ENCODE measurements at regions not wholly inside any gene's neighbourhood (a gene's known extent, or its start where the extent isn't known, plus 50 kb on each side); places are given as distances from the start of the nearest gene placed in this dataset.
"Not testable (repeated sequence)": the region's sequence is repeated elsewhere in the genome, so short reads cannot be mapped to it uniquely, and the experiment has no call there.

DNA sequence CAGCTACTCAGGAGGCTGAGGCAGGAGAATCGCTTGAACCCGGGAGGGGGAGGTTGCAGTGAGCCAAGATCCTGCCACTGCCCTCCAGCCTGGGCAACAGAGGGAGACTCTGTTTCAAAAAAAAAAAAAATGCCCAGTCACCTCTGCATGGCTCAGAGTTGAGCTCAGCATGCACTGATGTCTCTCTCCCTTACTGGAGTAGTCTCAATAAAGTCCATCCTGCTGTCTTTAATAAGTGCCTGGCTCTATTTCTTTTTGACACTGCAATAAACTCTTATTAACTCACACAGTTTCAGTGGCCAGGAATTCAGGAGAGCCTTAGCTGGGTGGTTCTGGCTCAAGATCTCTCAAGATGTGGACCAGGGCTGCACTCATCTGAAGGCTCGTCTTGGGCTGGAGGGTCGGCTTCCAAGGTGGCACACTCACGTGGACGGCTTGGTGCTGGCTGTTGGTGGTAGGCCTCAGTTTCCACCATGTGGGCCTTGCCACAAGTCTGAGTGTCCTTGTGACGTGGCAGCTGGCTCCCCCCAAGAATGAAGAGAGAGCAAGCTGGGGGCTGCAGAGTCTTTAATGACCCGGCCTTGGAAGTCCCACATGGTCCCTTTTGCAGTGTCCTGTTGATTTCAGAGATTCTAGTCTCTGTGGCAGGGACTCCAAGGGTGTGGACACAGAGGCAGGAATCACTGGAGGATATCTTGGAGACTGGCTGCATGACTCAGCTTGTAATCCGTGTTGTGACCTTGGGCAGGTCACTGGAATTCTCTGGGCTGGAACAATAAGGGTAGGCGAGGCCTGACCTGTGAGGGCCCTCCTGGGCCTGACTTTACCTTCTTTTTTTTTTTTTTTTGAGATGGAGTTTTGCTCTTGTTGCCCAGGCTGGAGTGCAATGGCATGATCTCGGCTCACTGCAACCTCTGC is 85.9 kb upstream of the KMT2C start:
- H3K4me1 ChIP-seq (ENCODE audit: control insufficient read depth in 1 of 2, insufficient read depth in 2 of 2, low read length in 2 of 2) = peaks cover 5 to 10% of the 10 kb centered on the region in 2 donors
- H3K27ac ChIP-seq (ENCODE audit: low read depth, low read length) = no peak overlapping the region
- H3K36me3 ChIP-seq (ENCODE audit: control insufficient read depth in 1 of 2, insufficient read depth in 2 of 2, low read length in 2 of 2) = no peaks in the 10 kb centered on the region
- H3K4me3 ChIP-seq (ENCODE audit: low read depth in 1 of 2, low read length in 2 of 2) = no peak overlapping the region
- H3K27me3 ChIP-seq (ENCODE audit: control insufficient read depth in 1 of 2, insufficient read depth in 2 of 2, low read length in 2 of 2) = no peaks in the 10 kb centered on the region
- H3K9me3 ChIP-seq (ENCODE audit: control insufficient read depth in 1 of 2, low read length in 2 of 2) = no peaks in the 10 kb centered on the region
- H3K9ac ChIP-seq (ENCODE audit: low read depth in 1 of 2, low read length in 2 of 2) = no peak overlapping the region

DNA sequence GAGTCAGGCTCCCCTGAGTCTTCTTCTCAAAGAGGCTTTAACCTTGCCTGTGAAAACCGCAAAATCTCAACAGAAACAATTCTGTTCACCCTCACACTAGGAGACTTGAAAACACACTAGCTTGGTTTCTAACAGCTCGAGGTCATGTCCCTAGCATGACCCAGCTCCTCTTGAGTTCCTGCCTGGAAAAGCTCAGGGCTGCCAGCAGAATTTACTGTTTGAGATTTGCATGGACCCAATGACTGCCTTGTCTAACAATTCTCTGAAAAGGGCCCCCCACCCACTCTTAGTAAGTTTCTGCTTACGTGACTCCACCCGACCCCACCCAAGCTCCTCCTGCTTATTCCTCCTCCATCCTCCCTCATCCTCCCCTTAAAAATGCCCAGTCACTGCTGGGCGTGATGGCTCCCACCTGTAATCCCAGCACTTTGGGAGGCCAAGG is 85.1 kb upstream of the KMT2C start:
- no peak overlapping the region for H3K4me3 ChIP-seq (ENCODE audit: low read depth in 1 of 2, low read length in 2 of 2)
- no peak overlapping the region for H3K27ac ChIP-seq (ENCODE audit: low read depth, low read length)
- H3K27me3 ChIP-seq (ENCODE audit: control insufficient read depth in 1 of 2, insufficient read depth in 2 of 2, low read length in 2 of 2) = no peaks in the 10 kb centered on the region
- no peaks in the 10 kb centered on the region for H3K9me3 ChIP-seq (ENCODE audit: control insufficient read depth in 1 of 2, low read length in 2 of 2)
- no peak overlapping the region for H3K9ac ChIP-seq (ENCODE audit: low read depth in 1 of 2, low read length in 2 of 2)
- peaks cover 5 to 10% of the 10 kb centered on the region in 2 donors for H3K4me1 ChIP-seq (ENCODE audit: control insufficient read depth in 1 of 2, insufficient read depth in 2 of 2, low read length in 2 of 2)
- H3K36me3 ChIP-seq (ENCODE audit: control insufficient read depth in 1 of 2, insufficient read depth in 2 of 2, low read length in 2 of 2) = no peaks in the 10 kb centered on the region

DNA sequence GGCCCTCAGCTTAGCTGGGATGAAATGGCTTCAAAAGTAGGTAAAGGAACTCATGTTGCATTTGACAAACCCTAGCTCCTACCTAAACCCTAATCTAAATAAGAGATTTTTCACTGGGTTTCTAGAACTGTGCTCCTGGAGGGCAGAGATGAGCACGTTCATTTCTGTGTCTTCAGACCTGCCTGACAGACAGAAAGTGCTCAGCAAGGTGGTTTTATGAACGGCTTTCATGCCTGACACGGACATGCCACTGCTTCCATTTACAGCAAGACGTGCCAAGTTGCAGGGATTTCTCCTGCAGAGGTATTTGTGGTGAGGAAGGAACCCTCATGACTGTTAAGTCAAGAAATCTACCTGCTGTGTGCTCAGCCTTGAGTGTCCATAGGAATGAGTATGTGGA is 83.5 kb upstream of the KMT2C start:
- H3K27ac ChIP-seq (ENCODE audit: low read depth, low read length) = no peak overlapping the region
- no peaks in the 10 kb centered on the region for H3K9me3 ChIP-seq (ENCODE audit: control insufficient read depth in 1 of 2, low read length in 2 of 2)
- H3K9ac ChIP-seq (ENCODE audit: low read depth in 1 of 2, low read length in 2 of 2) = no peak overlapping the region
- peaks cover 5 to 10% of the 10 kb centered on the region in 2 donors for H3K4me1 ChIP-seq (ENCODE audit: control insufficient read depth in 1 of 2, insufficient read depth in 2 of 2, low read length in 2 of 2)
- no peaks in the 10 kb centered on the region for H3K27me3 ChIP-seq (ENCODE audit: control insufficient read depth in 1 of 2, insufficient read depth in 2 of 2, low read length in 2 of 2)
- H3K4me3 ChIP-seq (ENCODE audit: low read depth in 1 of 2, low read length in 2 of 2) = no peak overlapping the region
- no peaks in the 10 kb centered on the region for H3K36me3 ChIP-seq (ENCODE audit: control insufficient read depth in 1 of 2, insufficient read depth in 2 of 2, low read length in 2 of 2)

DNA sequence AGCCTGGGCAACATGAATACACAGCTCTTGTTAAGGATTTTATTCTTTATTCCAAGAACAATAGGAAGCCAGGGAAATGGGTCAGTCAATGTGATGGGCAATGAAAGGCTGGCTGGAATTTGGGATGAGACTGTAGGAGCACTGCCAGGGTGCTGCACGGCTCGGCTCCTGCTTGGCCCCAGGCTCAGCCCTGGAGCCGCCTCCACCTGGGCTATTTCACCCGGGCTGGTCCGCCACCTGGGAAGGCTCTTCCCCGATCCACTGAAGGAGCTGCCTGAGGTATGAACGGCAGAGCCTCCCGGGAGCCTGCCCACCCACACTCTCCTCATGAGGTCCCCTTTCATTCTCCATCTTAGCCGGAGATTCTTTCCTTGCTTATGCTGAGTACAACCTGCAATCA is 80.4 kb upstream of the KMT2C start:
- no peaks in the 10 kb centered on the region for H3K4me1 ChIP-seq (ENCODE audit: control insufficient read depth in 1 of 2, insufficient read depth in 2 of 2, low read length in 2 of 2)
- H3K9me3 ChIP-seq (ENCODE audit: control insufficient read depth in 1 of 2, low read length in 2 of 2) = no peaks in the 10 kb centered on the region
- H3K27ac ChIP-seq (ENCODE audit: low read depth, low read length) = no peak overlapping the region
- no peaks in the 10 kb centered on the region for H3K27me3 ChIP-seq (ENCODE audit: control insufficient read depth in 1 of 2, insufficient read depth in 2 of 2, low read length in 2 of 2)
- H3K36me3 ChIP-seq (ENCODE audit: control insufficient read depth in 1 of 2, insufficient read depth in 2 of 2, low read length in 2 of 2) = no peaks in the 10 kb centered on the region
- H3K4me3 ChIP-seq (ENCODE audit: low read depth in 1 of 2, low read length in 2 of 2) = no peak overlapping the region
- H3K9ac ChIP-seq (ENCODE audit: low read depth in 1 of 2, low read length in 2 of 2) = no peak overlapping the region

DNA sequence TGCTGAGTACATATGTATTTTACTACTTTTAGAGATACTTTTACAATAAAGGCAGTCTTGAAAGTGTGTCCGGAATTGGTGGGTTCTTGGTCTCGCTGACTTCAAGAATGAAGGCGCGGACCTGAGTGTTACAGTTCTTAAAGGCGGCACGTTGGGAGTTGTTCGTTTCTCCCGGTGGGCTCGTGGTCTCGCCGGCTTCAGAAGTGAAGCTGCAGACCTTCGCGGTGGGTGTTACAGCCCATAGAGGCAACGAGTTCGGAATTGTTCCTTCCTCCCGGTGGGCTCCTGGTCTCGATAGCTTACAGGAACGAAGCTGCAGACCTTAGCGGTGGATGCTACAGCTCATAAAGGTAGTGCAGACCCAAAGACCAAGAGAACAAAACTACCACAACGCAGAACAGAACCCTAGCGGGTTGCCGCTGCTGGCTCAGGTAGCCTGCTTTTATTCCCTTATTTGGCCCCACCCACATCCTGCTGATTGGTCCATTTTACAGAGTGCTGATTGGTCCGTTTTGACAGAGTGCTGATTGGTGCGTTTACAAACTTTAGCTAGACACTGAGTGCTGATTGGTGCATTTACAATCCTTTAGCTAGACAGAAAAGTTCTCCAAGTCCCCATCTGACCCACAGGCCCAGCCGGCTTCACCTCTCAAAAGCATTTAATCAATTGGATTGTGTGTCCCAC is 79.6 kb upstream of the KMT2C start:
- H3K9me3 ChIP-seq (ENCODE audit: control insufficient read depth in 1 of 2, low read length in 2 of 2); H3K9ac ChIP-seq (ENCODE audit: low read depth in 1 of 2, low read length in 2 of 2); H3K36me3 ChIP-seq (ENCODE audit: control insufficient read depth in 1 of 2, insufficient read depth in 2 of 2, low read length in 2 of 2); H3K4me1 ChIP-seq (ENCODE audit: control insufficient read depth in 1 of 2, insufficient read depth in 2 of 2, low read length in 2 of 2); H3K27ac ChIP-seq (ENCODE audit: low read depth, low read length); H3K27me3 ChIP-seq (ENCODE audit: control insufficient read depth in 1 of 2, insufficient read depth in 2 of 2, low read length in 2 of 2); H3K4me3 ChIP-seq (ENCODE audit: low read depth in 1 of 2, low read length in 2 of 2): not testable (repeated sequence)

DNA sequence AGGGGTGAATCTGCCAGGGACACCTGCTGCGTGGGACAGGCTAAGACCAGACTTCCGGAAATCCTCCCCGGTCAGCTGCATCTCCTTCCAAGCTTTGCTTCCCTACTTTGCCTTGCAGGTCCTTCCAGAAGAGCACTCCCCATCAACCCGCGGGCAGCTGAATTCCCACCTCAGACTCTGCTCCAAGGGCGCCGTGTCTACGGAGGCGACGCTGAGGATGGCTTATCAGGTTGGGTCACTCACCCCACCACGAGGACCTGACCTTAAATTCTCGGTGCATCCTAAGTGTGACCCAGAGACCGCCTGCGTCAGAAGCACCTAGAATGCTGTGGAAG is 78.9 kb upstream of the KMT2C start:
- Histone ChIP-seq H3K36me3 (ENCODE audit: control insufficient read depth in 1 of 2, insufficient read depth in 2 of 2, low read length in 2 of 2) (no peaks in the 10 kb centered on the region), H3K4me3 (ENCODE audit: low read depth in 1 of 2, low read length in 2 of 2) (no peak overlapping the region), H3K27ac (ENCODE audit: low read depth, low read length) (no peak overlapping the region), H3K4me1 (ENCODE audit: control insufficient read depth in 1 of 2, insufficient read depth in 2 of 2, low read length in 2 of 2) (no peaks in the 10 kb centered on the region), H3K27me3 (ENCODE audit: control insufficient read depth in 1 of 2, insufficient read depth in 2 of 2, low read length in 2 of 2) (no peaks in the 10 kb centered on the region), H3K9ac (ENCODE audit: low read depth in 1 of 2, low read length in 2 of 2) (no peak overlapping the region), H3K9me3 (ENCODE audit: control insufficient read depth in 1 of 2, low read length in 2 of 2) (no peaks in the 10 kb centered on the region)

DNA sequence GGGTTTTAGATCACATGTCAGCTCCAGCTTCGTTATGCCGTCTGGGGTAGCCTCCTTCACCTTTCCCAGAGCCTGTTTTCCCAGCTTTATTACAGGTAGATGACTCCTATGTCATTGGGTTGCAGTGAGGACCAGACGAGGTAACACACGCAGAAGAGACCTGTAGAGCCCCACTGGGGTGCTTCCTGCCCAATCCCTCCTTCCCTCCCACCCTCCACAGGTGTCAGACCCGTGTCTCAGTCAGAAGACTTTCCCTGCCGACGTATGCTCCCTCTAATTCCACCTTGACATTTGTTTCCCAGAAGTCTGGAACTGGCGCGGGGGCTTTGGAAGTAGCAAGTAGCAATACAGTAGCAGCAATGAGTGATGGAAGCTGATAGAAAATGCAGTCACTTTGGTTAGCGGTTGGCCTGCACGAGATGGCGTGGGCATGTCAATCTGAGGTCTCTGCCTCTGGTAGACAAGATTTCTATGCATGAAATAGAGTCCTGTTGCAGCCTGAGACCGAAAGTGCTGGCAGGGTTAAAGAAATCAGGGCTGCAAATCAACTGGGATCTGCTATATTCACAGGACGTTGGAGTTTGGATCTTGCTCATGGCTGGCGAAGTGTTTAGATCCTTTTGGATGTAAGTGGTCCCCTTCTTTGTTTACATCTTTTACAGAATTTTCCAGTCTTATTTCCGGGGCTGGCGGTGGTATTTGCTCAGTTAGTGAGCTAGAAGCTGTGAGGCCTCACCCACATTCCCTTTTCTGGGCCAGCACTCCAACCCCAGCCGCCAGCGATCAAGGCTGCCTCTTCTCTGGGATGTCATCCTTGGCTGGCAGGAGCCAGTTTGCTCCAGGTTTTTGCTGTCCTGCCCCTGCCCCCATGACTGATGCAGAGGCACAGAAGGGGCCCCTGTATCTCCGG is 78.3 kb upstream of the KMT2C start:
- Histone ChIP-seq H3K36me3 (ENCODE audit: control insufficient read depth in 1 of 2, insufficient read depth in 2 of 2, low read length in 2 of 2) (no peaks in the 10 kb centered on the region), H3K4me3 (ENCODE audit: low read depth in 1 of 2, low read length in 2 of 2) (no peak overlapping the region), H3K4me1 (ENCODE audit: control insufficient read depth in 1 of 2, insufficient read depth in 2 of 2, low read length in 2 of 2) (no peaks in the 10 kb centered on the region), H3K9ac (ENCODE audit: low read depth in 1 of 2, low read length in 2 of 2) (no peak overlapping the region), H3K27ac (ENCODE audit: low read depth, low read length) (no peak overlapping the region), H3K27me3 (ENCODE audit: control insufficient read depth in 1 of 2, insufficient read depth in 2 of 2, low read length in 2 of 2) (no peaks in the 10 kb centered on the region), H3K9me3 (ENCODE audit: control insufficient read depth in 1 of 2, low read length in 2 of 2) (no peaks in the 10 kb centered on the region)

DNA sequence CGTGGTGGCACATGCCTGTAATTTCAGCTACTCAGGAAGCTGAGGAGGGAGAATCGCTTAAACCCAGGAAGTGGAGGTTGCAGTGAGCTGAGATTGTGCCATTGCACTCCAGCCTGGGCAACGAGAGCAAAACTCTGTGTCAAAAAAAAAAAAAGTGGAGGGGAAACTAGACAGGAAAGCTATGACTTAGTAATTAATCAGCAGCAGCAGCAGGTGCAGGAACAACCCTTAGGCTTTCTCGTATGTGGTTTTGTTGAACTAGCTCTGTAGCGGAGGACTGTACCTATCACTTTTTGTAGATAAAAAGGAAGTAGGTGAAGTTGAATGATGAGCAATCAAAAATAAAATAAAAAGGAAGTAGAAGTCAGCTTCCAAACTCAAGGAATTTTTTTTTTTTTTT is 76.9 kb upstream of the KMT2C start:
- no peaks in the 10 kb centered on the region for H3K36me3 ChIP-seq (ENCODE audit: control insufficient read depth in 1 of 2, insufficient read depth in 2 of 2, low read length in 2 of 2)
- no peak overlapping the region for H3K27ac ChIP-seq (ENCODE audit: low read depth, low read length)
- H3K27me3 ChIP-seq (ENCODE audit: control insufficient read depth in 1 of 2, insufficient read depth in 2 of 2, low read length in 2 of 2) = no peaks in the 10 kb centered on the region
- H3K4me3 ChIP-seq (ENCODE audit: low read depth in 1 of 2, low read length in 2 of 2) = no peak overlapping the region
- no peak overlapping the region for H3K9ac ChIP-seq (ENCODE audit: low read depth in 1 of 2, low read length in 2 of 2)
- no peaks in the 10 kb centered on the region for H3K9me3 ChIP-seq (ENCODE audit: control insufficient read depth in 1 of 2, low read length in 2 of 2)
- no peaks in the 10 kb centered on the region for H3K4me1 ChIP-seq (ENCODE audit: control insufficient read depth in 1 of 2, insufficient read depth in 2 of 2, low read length in 2 of 2)

DNA sequence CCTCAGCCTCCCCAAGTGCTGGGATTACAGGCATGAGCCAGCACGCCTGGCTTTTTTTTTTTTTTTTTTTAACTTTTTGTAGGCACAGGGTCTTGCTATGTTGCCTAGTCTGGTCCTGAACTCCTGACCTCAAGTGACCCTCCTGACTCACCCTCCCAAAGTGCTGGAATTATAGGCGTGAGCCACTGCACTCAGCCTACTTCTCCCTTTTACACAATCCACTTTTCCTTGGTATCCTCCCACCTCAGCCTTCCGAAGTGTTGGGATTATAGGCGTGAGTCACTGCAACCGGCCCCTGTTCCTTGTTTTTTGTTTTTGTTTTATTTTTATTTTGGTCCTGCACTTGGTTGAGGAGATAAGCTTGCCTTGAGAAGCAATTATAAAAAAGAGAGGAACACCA is 75.9 kb upstream of the KMT2C start:
- H3K4me1 ChIP-seq (ENCODE audit: control insufficient read depth in 1 of 2, insufficient read depth in 2 of 2, low read length in 2 of 2) = no peaks in the 10 kb centered on the region
- H3K27ac ChIP-seq (ENCODE audit: low read depth, low read length) = no peak overlapping the region
- H3K36me3 ChIP-seq (ENCODE audit: control insufficient read depth in 1 of 2, insufficient read depth in 2 of 2, low read length in 2 of 2) = no peaks in the 10 kb centered on the region
- H3K9me3 ChIP-seq (ENCODE audit: control insufficient read depth in 1 of 2, low read length in 2 of 2) = no peaks in the 10 kb centered on the region
- H3K27me3 ChIP-seq (ENCODE audit: control insufficient read depth in 1 of 2, insufficient read depth in 2 of 2, low read length in 2 of 2) = no peaks in the 10 kb centered on the region
- no peak overlapping the region for H3K4me3 ChIP-seq (ENCODE audit: low read depth in 1 of 2, low read length in 2 of 2)
- H3K9ac ChIP-seq (ENCODE audit: low read depth in 1 of 2, low read length in 2 of 2) = no peak overlapping the region

DNA sequence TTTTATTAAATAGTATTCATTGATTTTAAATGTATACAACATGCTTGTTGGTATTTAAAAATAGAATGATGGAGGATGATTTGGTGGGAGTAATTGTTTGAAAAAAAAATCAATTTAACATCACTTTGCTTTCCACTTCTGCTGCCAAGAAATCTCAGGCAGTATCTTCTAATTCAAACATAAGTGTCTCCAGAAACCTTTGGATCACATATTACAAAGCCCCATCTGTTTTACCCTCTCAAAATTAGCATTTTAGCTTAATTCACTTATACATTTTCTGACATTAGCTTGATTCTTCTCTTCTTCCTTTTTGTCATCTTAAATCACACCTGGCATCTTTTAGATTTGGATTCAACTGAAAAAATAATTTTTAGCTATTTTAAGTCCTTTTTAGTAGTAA is 72.9 kb upstream of the KMT2C start:
- no peaks in the 10 kb centered on the region for H3K36me3 ChIP-seq (ENCODE audit: control insufficient read depth in 1 of 2, insufficient read depth in 2 of 2, low read length in 2 of 2)

More for the DNA sequence above, 72.9 kb upstream of the KMT2C start:
- Histone ChIP-seq H3K27ac (ENCODE audit: low read depth, low read length) (no peak overlapping the region), H3K4me1 (ENCODE audit: control insufficient read depth in 1 of 2, insufficient read depth in 2 of 2, low read length in 2 of 2) (no peaks in the 10 kb centered on the region), H3K9me3 (ENCODE audit: control insufficient read depth in 1 of 2, low read length in 2 of 2) (no peaks in the 10 kb centered on the region), H3K9ac (ENCODE audit: low read depth in 1 of 2, low read length in 2 of 2) (no peak overlapping the region), H3K4me3 (ENCODE audit: low read depth in 1 of 2, low read length in 2 of 2) (no peak overlapping the region), H3K27me3 (ENCODE audit: control insufficient read depth in 1 of 2, insufficient read depth in 2 of 2, low read length in 2 of 2) (no peaks in the 10 kb centered on the region)
